GM19468 (cell line): ENCODE measurements at regions not wholly inside any gene's neighbourhood (a gene's known extent, or its start where the extent isn't known, plus 50 kb on each side); places are given as distances from the start of the nearest gene placed in this dataset.

ENCODE experiments used
- ATAC-seq: cut with Tn5 transposase; IDR thresholded peaks from one replicate; pipeline ENCODE4 v1.9.1; 2021; ENCODE audit warnings: mild to moderate bottlenecking, moderate library complexity, moderate number of reproducible peaks; ENCODE audit not compliant: unreplicated experiment; ENCODE audit errors: extremely low read depth

- no peak for ATAC-seq
Observed at GRCh38 chr1:229114315-229114714, 156.6 kb upstream of the RAB4A start.

DNA sequence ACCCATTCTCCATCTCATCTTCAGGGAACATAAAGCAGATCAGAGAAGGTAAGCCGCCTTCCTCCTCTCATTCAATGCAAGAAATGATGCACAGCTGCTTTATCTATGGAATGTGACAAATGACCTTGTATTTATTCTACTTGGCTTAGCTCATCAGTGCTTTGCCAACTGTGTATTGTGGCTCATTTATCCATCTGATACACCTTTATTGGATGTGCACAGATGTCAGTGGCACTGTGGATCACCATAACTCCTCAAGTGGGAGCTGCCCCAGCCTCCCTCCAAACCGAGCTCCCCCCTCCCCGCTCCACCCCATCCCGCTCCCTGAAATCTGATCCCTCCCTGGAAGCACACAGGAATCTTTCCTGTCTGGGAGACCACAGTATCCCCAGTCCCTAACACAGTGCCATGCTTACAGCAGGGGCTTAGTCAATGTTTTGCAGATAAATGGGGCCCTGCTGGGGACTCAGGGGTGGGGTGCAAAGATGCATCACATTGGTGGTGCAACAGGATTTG lies 156.0 kb upstream of the RAB4A start:
- ATAC-seq, result no peak

- no peak for ATAC-seq
Observed at GRCh38 chr1:229116114-229116513, 154.8 kb upstream of the RAB4A start.

DNA sequence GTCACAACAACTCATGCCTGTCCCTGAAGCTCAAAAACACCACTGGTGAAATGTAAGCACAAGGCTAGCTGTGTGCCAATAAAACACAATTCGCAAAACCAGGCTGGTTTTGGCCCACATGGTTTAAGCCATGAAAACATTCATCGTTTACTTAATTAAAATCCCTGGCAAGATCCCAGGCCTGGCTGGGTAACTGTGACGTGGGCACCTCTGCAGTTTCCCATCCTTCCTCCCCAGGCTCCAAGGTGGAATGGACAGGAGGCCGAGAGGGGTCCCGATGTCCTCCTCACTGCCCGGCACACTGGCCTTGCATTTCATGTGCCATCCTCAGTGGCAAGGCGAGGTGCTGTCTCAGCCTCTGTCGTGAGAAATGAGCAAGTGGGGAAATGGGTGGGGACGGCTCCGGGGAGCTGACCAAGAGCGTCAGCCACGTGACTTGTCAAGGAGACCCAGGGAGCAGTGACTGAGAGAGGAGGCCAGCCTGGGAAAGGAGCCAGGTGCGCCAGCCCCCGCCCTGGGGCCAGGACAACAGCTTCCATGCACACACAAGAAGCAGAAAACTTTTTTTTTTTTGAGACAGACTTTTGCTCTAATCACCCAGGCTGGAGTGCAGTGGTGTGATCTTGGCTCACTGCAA lies 153.1 kb upstream of the RAB4A start:
- ATAC-seq, result no peak

DNA sequence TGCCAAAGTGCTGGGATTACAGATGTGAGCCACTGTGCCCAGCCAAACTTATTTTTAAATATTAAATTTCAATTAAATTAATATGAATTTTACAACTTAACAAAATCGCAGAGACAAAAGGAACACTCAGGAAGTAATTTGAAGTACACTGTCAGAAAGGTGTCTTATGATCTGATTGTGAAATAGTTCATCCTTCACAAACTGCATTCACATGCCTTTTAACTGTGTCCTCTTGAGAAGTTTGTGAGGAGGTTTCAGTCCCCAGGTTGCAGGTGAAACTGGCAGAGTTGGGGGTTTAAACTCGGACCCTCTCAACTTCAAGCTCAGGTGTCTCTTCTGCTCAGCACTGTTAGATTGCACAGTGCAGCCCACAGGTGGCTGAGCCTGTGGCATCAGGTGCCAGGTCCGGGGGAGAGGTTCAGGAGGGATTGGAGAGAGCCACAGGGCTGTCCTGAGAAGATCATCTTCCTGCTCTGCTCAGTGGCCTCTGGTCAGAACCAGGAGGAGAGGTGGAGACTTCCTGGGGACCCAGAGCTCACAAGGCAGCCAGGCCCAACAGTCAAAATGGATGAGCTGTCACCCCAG lies 152.3 kb upstream of the RAB4A start:
- ATAC-seq, result no peak

DNA sequence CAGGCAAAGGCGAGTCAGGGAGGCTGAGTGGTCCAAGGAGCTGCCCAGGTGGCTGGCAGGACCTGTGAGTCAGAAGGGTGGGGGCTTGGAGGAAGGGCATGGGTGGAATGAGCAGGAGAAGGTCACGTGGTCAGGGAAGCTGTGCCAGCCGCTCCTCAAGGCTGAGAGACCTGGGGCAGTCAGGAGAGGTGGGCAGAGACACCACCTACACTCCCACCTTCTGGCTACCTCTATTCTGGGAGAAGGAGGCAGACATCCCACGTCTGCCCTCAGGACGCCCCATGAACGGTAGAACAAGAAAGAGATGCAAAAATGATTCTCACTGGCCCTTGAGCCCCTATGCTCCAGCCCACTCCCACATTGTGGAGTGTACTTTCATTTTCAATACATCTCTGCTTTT lies 151.8 kb upstream of the RAB4A start:
- no peak for ATAC-seq

DNA sequence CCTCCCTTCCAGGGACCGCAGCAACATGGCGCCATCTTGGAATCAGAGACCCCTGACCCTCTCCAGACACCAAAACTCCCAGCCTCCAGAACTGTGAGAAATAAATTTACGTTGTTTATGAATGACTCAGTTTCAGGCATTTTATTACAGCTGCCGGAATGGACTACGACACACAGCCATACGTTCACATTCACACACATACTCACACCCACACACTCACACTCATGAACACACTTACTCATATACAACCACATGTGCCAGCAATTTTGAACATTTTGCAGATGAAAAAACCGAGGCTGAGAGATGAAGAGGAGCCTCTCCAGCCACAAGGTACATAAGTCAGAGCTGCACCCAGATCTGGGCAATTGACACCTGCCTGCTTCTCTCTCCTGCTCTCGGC lies 151.0 kb upstream of the RAB4A start:
- no peak for ATAC-seq

DNA sequence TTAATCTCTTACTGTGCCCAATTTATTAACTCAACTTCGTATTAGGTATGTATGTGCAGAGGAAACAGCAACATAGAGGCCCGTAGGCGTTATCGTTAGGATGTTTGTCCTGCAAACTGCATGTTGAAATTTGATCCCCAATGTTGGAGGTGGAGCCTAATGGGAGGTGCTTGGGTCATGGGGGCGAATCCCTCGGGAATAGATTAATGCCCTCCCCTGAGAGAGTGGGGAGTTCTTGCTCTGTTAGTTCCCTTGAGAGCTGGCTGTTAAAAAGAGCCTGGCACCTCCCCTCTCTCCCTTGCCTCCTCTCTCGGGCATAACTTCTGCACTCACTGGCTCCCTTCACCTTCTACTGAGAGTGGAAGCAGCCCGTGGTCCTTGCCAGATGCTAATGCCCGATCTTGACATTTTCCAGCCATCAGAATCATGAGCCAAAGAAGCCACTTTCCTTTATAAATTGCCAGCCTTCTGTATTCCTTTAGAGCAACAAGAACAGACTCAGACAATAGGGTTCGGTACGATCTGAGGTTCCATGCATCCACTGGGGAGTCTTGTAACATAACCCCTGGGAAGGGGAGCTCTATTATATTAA lies 149.0 kb upstream of the RAB4A start:
- no peak for ATAC-seq

- ATAC-seq, result no peak
Observed at GRCh38 chr1:229122606-229123005, 148.3 kb upstream of the RAB4A start.

DNA sequence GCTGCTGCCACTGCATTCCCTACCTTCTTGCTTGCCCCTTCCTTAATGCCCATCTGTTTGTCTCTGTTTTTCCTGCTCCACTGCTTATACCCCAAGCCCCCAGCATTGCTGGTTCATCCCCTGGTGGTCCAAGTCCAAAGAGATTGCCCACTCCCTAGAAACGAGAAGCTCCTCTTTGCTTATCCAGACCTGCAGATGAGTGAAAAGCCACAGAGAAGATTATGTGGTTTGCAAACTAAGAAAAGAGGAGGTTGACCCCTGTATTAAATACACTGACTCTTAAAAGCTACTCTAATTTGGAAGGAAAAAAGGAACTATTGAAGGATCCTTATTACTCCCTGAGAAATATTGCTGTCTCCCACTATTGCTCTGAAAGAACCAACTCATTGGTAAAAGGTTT lies 146.8 kb upstream of the RAB4A start:
- ATAC-seq, result no peak

GRCh38 chr1:229124520-229125124 lies 146.3 kb upstream of the RAB4A start:
- ATAC-seq, result no peak

GRCh38 chr1:229127301-229127700 lies 143.6 kb upstream of the RAB4A start:
- no peak for ATAC-seq

GRCh38 chr1:229128066-229128608 lies 142.8 kb upstream of the RAB4A start:
- no peak for ATAC-seq

- ATAC-seq, result no peak
Observed at GRCh38 chr1:229129301-229130027, 141.4 kb upstream of the RAB4A start.

DNA sequence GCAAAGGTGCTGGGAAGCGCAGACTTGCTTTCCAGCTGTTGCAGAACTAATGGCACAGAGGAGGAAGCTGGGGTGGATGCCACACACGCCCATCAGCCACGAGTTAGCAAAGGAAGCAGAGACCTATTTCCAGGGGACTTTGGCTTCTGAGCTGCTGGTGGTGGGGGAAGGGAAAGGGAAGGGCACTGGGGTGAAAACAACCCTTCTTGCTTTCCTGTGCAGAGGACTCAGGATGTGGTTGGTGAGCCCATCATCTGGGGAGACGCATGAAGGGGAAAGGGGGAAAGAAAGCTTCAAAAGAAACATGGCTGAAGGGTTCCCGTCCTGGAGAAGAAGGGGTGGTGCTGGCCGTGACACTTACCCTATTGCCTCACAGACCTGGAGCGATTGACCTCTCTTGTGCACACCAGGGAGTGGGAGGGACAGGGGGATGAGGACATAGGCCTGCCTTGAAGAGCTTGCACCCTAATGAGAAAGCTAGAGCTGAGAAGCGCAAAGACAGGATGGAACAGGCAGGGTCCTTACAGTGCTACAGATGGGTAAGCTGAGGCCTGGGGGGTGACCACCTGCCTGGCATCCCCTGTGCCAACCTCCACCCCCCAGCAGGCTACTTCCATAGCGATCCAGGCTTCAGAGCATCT lies 140.8 kb upstream of the RAB4A start:
- ATAC-seq, result no peak

DNA sequence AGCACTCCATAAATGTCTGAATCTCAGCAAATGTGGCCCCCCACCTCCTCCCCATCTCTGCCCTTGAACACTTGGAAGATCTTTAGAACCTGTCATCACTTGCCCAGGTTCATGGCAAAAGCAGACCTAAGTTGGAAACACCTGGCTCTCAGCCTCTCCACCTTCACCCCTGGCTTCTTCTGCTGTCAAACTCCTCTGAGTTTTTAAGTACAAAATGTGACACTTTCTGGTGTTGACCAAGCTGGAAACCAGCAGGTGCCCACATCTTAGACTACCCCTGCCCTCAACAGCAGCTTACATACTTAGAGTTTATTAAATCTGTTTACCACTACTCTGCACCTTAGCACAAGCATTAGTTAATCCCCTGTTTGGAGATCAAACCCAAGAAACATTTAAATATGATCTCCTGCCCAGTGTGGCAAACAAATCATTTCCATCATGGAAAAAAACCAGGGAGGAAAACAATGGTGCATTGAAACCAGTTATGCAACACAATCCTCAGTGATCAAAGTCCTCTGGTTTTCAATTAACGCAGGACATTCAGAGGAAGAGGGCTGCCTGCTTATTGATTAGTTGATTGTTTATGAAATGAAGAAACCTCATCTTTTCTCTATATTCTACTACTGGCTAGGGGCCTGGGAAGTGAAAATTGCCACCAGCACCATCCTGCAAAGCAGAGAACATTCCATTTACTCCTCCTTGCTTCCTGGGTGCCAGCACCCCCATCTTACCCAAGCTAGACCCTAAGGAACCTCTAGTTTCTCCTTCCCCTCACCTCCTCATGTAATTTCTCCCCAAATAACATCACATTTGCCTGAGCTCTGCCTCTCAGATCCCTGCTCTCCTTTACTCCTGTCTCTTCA lies 139.4 kb upstream of the RAB4A start:
- no peak for ATAC-seq

- no peak for ATAC-seq
Observed at GRCh38 chr1:229132106-229132443, 138.8 kb upstream of the RAB4A start.

DNA sequence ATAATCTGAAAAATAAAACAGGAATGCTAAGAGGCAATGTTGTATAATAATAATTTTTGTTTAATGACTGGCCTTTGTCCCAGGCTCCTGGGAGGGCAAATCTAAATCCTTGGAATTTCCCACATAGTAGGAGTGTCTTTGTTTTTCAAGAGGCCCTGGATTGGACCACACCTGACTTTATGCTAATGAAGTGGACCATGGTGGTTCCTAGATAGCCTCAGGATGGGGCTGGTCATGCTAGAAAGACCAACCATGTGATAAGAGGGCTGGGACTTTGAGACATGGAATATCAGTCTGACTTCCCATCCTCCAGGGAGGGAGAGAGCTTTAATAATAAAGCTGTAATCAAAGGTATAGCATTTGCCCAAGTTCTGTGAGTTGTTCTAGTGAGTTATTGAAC lies 138.2 kb upstream of the RAB4A start:
- no peak for ATAC-seq

DNA sequence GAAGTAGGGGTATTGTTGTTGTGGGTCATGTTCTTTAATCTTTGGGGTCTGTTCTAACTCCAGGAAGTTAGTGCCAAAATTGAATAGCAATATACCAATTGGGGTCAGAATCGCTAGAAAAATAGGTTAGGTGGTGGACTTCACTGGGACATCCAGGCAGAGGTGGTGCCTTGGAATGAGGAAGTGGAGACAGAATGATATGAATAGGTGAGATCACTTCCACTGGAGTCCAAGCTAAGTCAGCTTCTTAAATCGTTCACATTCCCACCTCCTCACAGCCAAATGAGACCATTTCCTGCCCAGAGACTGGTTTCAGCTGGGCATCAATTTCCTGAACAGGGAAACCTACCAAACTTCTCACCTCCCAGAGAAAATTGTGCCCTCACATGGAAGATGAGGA lies 137.8 kb upstream of the RAB4A start:
- no peak for ATAC-seq
